ENCODE measurements at regions not wholly inside any gene's neighbourhood (a gene's known extent, or its start where the extent isn't known, plus 50 kb on each side); places are given as distances from the start of the nearest gene placed in this dataset.
"Not testable (repeated sequence)": the region's sequence is repeated elsewhere in the genome, so short reads cannot be mapped to it uniquely, and the experiment has no call there.

GRCh38 chr1:55517036-55517435 lies 301.9 kb upstream of the USP24 start:
- H3K4me1 ChIP-seq (ENCODE audit: insufficient read depth, insufficient read length) = no peaks in the 10 kb centered on the region
- no peaks in the 10 kb centered on the region for H3K27me3 ChIP-seq (ENCODE audit: insufficient read depth, insufficient read length)
- H3K9ac ChIP-seq (ENCODE audit: insufficient read length, low read depth) = no peak overlapping the region
- H3K9me3 ChIP-seq (ENCODE audit: insufficient read depth, low read length) = no peaks in the 10 kb centered on the region
- TF ChIP-seq SUZ12 (IDR thresholded peaks at IDR 0.05; ENCODE audit: extremely low read depth, insufficient read depth, insufficient read length) (no peak), YY1 (IDR thresholded peaks at IDR 0.05; ENCODE audit: insufficient read depth, insufficient read length) (no peak), ZNF274 (IDR thresholded peaks at IDR 0.05; ENCODE audit: low read depth, low read length) (no peak)
- H3K4me3 ChIP-seq (ENCODE audit: insufficient read length, low read depth) = no peak overlapping the region
- H3K36me3 ChIP-seq (ENCODE audit: insufficient read depth, insufficient read length, low read length) = no peaks in the 10 kb centered on the region
- no peak for DNase-seq (ENCODE audit: low read depth, low spot score)

- H3K4me3 ChIP-seq (ENCODE audit: insufficient read length, low read depth); H3K36me3 ChIP-seq (ENCODE audit: insufficient read depth, insufficient read length, low read length); DNase-seq (ENCODE audit: low read depth, low spot score); H3K27me3 ChIP-seq (ENCODE audit: insufficient read depth, insufficient read length); H3K9ac ChIP-seq (ENCODE audit: insufficient read length, low read depth); H3K9me3 ChIP-seq (ENCODE audit: insufficient read depth, low read length); H3K4me1 ChIP-seq (ENCODE audit: insufficient read depth, insufficient read length): not testable (repeated sequence)
Observed at GRCh38 chr1:55514571-55514970, 299.4 kb upstream of the USP24 start.

GRCh38 chr1:55512466-55512865 lies 297.3 kb upstream of the USP24 start:
- H3K27me3 ChIP-seq (ENCODE audit: insufficient read depth, insufficient read length) = no peaks in the 10 kb centered on the region
- H3K36me3 ChIP-seq (ENCODE audit: insufficient read depth, insufficient read length, low read length) = no peaks in the 10 kb centered on the region
- H3K9ac ChIP-seq (ENCODE audit: insufficient read length, low read depth) = no peak overlapping the region
- no peak for DNase-seq (ENCODE audit: low read depth, low spot score)
- no peak overlapping the region for H3K4me3 ChIP-seq (ENCODE audit: insufficient read length, low read depth)
- H3K4me1 ChIP-seq (ENCODE audit: insufficient read depth, insufficient read length) = no peaks in the 10 kb centered on the region
- TF ChIP-seq SUZ12 (IDR thresholded peaks at IDR 0.05; ENCODE audit: extremely low read depth, insufficient read depth, insufficient read length) (no peak), YY1 (IDR thresholded peaks at IDR 0.05; ENCODE audit: insufficient read depth, insufficient read length) (no peak), ZNF274 (IDR thresholded peaks at IDR 0.05; ENCODE audit: low read depth, low read length) (no peak)
- no peaks in the 10 kb centered on the region for H3K9me3 ChIP-seq (ENCODE audit: insufficient read depth, low read length)

GRCh38 chr1:55507578-55507931 lies 292.4 kb upstream of the USP24 start:
- Histone ChIP-seq H3K9me3 (ENCODE audit: insufficient read depth, low read length) (no peaks in the 10 kb centered on the region), H3K4me3 (ENCODE audit: insufficient read length, low read depth) (no peak overlapping the region), H3K27me3 (ENCODE audit: insufficient read depth, insufficient read length) (no peaks in the 10 kb centered on the region), H3K36me3 (ENCODE audit: insufficient read depth, insufficient read length, low read length) (no peaks in the 10 kb centered on the region), H3K4me1 (ENCODE audit: insufficient read depth, insufficient read length) (no peaks in the 10 kb centered on the region), H3K9ac (ENCODE audit: insufficient read length, low read depth) (no peak overlapping the region)
- TF ChIP-seq SUZ12 (IDR thresholded peaks at IDR 0.05; ENCODE audit: extremely low read depth, insufficient read depth, insufficient read length) (no peak), YY1 (IDR thresholded peaks at IDR 0.05; ENCODE audit: insufficient read depth, insufficient read length) (no peak), ZNF274 (IDR thresholded peaks at IDR 0.05; ENCODE audit: low read depth, low read length) (no peak)
- DNase-seq (ENCODE audit: low read depth, low spot score) = no peak

- TF ChIP-seq SUZ12 (IDR thresholded peaks at IDR 0.05; ENCODE audit: extremely low read depth, insufficient read depth, insufficient read length) (no peak), YY1 (IDR thresholded peaks at IDR 0.05; ENCODE audit: insufficient read depth, insufficient read length) (no peak), ZNF274 (IDR thresholded peaks at IDR 0.05; ENCODE audit: low read depth, low read length) (no peak)
- H3K36me3 ChIP-seq (ENCODE audit: insufficient read depth, insufficient read length, low read length) = no peaks in the 10 kb centered on the region
- H3K9me3 ChIP-seq (ENCODE audit: insufficient read depth, low read length) = no peaks in the 10 kb centered on the region
- H3K27me3 ChIP-seq (ENCODE audit: insufficient read depth, insufficient read length) = no peaks in the 10 kb centered on the region
- no peak overlapping the region for H3K4me3 ChIP-seq (ENCODE audit: insufficient read length, low read depth)
- no peak for DNase-seq (ENCODE audit: low read depth, low spot score)
- no peak overlapping the region for H3K9ac ChIP-seq (ENCODE audit: insufficient read length, low read depth)
- no peaks in the 10 kb centered on the region for H3K4me1 ChIP-seq (ENCODE audit: insufficient read depth, insufficient read length)
Observed at GRCh38 chr1:55506740-55507577, 291.8 kb upstream of the USP24 start.

- no peak for DNase-seq (ENCODE audit: low read depth, low spot score)
- Histone ChIP-seq H3K4me3 (ENCODE audit: insufficient read length, low read depth) (no peak overlapping the region), H3K36me3 (ENCODE audit: insufficient read depth, insufficient read length, low read length) (no peaks in the 10 kb centered on the region), H3K27me3 (ENCODE audit: insufficient read depth, insufficient read length) (no peaks in the 10 kb centered on the region), H3K9ac (ENCODE audit: insufficient read length, low read depth) (no peak overlapping the region), H3K9me3 (ENCODE audit: insufficient read depth, low read length) (no peaks in the 10 kb centered on the region), H3K4me1 (ENCODE audit: insufficient read depth, insufficient read length) (no peaks in the 10 kb centered on the region)
- TF ChIP-seq ZNF274 (IDR thresholded peaks at IDR 0.05; ENCODE audit: low read depth, low read length) = no peak
- no peak for TF ChIP-seq SUZ12 (IDR thresholded peaks at IDR 0.05; ENCODE audit: extremely low read depth, insufficient read depth, insufficient read length)
Observed at GRCh38 chr1:55505326-55505725, 290.2 kb upstream of the USP24 start.

- no peaks in the 10 kb centered on the region for H3K9me3 ChIP-seq (ENCODE audit: insufficient read depth, low read length)
- H3K36me3 ChIP-seq (ENCODE audit: insufficient read depth, insufficient read length, low read length) = no peaks in the 10 kb centered on the region
- DNase-seq (ENCODE audit: low read depth, low spot score) = no peak
- H3K4me1 ChIP-seq (ENCODE audit: insufficient read depth, insufficient read length) = no peaks in the 10 kb centered on the region
- TF ChIP-seq SUZ12 (IDR thresholded peaks at IDR 0.05; ENCODE audit: extremely low read depth, insufficient read depth, insufficient read length) (no peak), YY1 (IDR thresholded peaks at IDR 0.05; ENCODE audit: insufficient read depth, insufficient read length) (no peak), ZNF274 (IDR thresholded peaks at IDR 0.05; ENCODE audit: low read depth, low read length) (no peak)
- H3K9ac ChIP-seq (ENCODE audit: insufficient read length, low read depth) = no peak overlapping the region
- no peaks in the 10 kb centered on the region for H3K27me3 ChIP-seq (ENCODE audit: insufficient read depth, insufficient read length)
- no peak overlapping the region for H3K4me3 ChIP-seq (ENCODE audit: insufficient read length, low read depth)
Observed at GRCh38 chr1:55504306-55504731, 289.2 kb upstream of the USP24 start.

Measured in NT2/D1 (cell line).